ENCODE measurements at regions not wholly inside any gene's neighbourhood (a gene's known extent, or its start where the extent isn't known, plus 50 kb on each side); places are given as distances from the start of the nearest gene placed in this dataset.

DNA sequence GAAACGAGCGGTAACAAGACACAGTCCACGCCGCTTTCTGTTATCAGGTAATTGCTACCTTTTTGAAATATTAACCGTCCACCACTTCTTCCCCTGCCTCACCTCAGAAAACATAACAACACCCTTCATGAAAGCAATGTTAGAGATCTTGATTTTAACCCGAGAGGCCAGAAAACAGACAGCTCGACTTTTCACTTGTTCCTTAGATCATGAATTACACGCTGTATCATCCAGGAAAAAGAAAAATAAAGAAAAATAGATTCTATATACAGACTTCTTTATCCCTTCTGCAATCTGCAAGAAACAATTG is 957.1 kb upstream of the SOX9 start:
- no peak overlapping the region for H4K91ac ChIP-seq (replicated peaks; ENCODE audit: insufficient read length, low read length)
- H3K4me2 ChIP-seq (ENCODE audit: insufficient read depth in 1 of 2, low read depth in 2 of 2, low read length in 2 of 2), result no peak overlapping the region
- H3K4me3 ChIP-seq (ENCODE audit: extremely low read depth in 1 of 4, insufficient read depth in 2 of 4, low read depth in 3 of 4, low read length in 4 of 4), result no peak overlapping the region
- no peak for DNase-seq (ENCODE audit: low read depth in 1 of 2, low spot score in 2 of 2)
- no peaks in the 10 kb centered on the region for H3K23me2 ChIP-seq (ENCODE audit: low read depth, low read length)
- no peak overlapping the region for H2BK5ac ChIP-seq (ENCODE audit: low read depth, low read length)
- H3K14ac ChIP-seq (ENCODE audit: insufficient read length), result no peak overlapping the region
- FAIRE-seq, result no peak
- H2BK20ac ChIP-seq (ENCODE audit: low read length), result no peak overlapping the region
- H3K27ac ChIP-seq (ENCODE audit: low read depth, low read length), result no peak overlapping the region
- CTCF ChIA-PET (ENCODE audit: partially characterized antibody), result no interaction called here
- H3K56ac ChIP-seq (replicated peaks; ENCODE audit: insufficient read length, low read depth, low read length), result no peak overlapping the region
- H3K36me3 ChIP-seq (ENCODE audit: control insufficient read depth in 2 of 4, insufficient read depth in 4 of 4, low read length in 3 of 4), result no peaks in the 10 kb centered on the region
- no peak overlapping the region for H2BK120ac ChIP-seq (replicated peaks; ENCODE audit: low read depth, low read length)
- no peak overlapping the region for H2AK5ac ChIP-seq (ENCODE audit: low read depth, low read length)
- H2AFZ ChIP-seq (ENCODE audit: low read length), result no peak overlapping the region
- no peak overlapping the region for H4K5ac ChIP-seq (ENCODE audit: insufficient read length, low read depth, low read length)
- no peaks in the 10 kb centered on the region for H3K4me1 ChIP-seq (replicated peaks in 1 of 4; ENCODE audit: control insufficient read depth in 3 of 4, insufficient read depth in 4 of 4, low read length in 3 of 4)
- no peak overlapping the region for H4K8ac ChIP-seq (ENCODE audit: extremely low read depth, insufficient read depth, low read length)
- H3K9me3 ChIP-seq (ENCODE audit: insufficient read depth in 2 of 2, low read depth in 1 of 2, low read length in 1 of 2), result no peaks in the 10 kb centered on the region
- no peak overlapping the region for H2BK12ac ChIP-seq (ENCODE audit: low read depth, low read length)
- H3K79me2 ChIP-seq (ENCODE audit: control insufficient read depth in 1 of 2, insufficient read depth in 2 of 2, low read length in 2 of 2), result no peaks in the 10 kb centered on the region
- H3K23ac ChIP-seq (ENCODE audit: insufficient read length), result no peak overlapping the region
- POLR2A ChIA-PET (ENCODE audit: partially characterized antibody), result no interaction called here
- TF ChIP-seq TAF7 (optimal IDR thresholded peaks at IDR 0.05; ENCODE audit: borderline replicate concordance, low read depth, low read length), result no peak
- no peak for TF ChIP-seq SP4 (IDR thresholded peaks at IDR 0.05; ENCODE audit: low read length)
- no peak for TF ChIP-seq EP300 (IDR thresholded peaks at IDR 0.05; ENCODE audit: borderline replicate concordance in 1 of 2, low read depth in 2 of 2, low read length in 2 of 2)
- no peak overlapping the region for H3K18ac ChIP-seq (ENCODE audit: extremely low read depth, low read length)
- H2BK15ac ChIP-seq (ENCODE audit: low read length), result no peak overlapping the region
- 95% methylated on average over 8 of the region's 8 CpGs; no CpG with 5 or more reads in 1 of the 2 experiments for WGBS, 2 experiments (ENCODE audit: extremely low coverage in 1 of 2, insufficient coverage in 1 of 2, insufficient read length in 1 of 2, insufficient replicate concordance in 2 of 2, low coverage in 1 of 2, low lambda C conversion rate in 2 of 2, missing lambda C conversion rate in 1 of 2)
- H3K27me3 ChIP-seq (replicated peaks in 1 of 4; ENCODE audit: control insufficient read depth in 3 of 4, extremely low read depth in 1 of 4, insufficient read depth in 3 of 4, low read length in 3 of 4), result no peaks in the 10 kb centered on the region
- H4K20me1 ChIP-seq (replicated peaks in 1 of 2; ENCODE audit: control insufficient read depth in 1 of 2, insufficient read depth in 2 of 2, low read length in 2 of 2), result no peaks in the 10 kb centered on the region
- no peak overlapping the region for H3K4ac ChIP-seq (replicated peaks; ENCODE audit: insufficient read length, low read depth, low read length)
- H3K9ac ChIP-seq (replicated peaks in 1 of 4; ENCODE audit: extremely low read depth in 1 of 4, low read depth in 3 of 4, low read length in 3 of 4), result no peak overlapping the region
- H3K79me1 ChIP-seq (ENCODE audit: low read depth, low read length), result no peaks in the 10 kb centered on the region
